Small intestine (tissue), 7 donors: ENCODE measurements at regions not wholly inside any gene's neighbourhood (a gene's known extent, or its start where the extent isn't known, plus 50 kb on each side); places are given as distances from the start of the nearest gene placed in this dataset.

Source experiments
- DNase-seq, 2 donors: peaks; one replicate each; pipeline versions ENCODE4 v3.0.0 to v3.0.0-alpha.2; 2013
- FAIRE-seq: peaks from 2 replicates; lab custom pipeline; 2012; peaks lifted over from hg19 to GRCh38; lab: Jason Lieb, UNC
- H3K27ac ChIP-seq, 3 donors: one replicate each; pipeline ENCODE4 v1.5.1; 2013; ENCODE audit warnings: low read length in 2 of 3, mild to moderate bottlenecking in 2 of 3, control low read depth in 1 of 3, inconsistent platforms in 1 of 3, low read depth in 1 of 3, moderate library complexity in 1 of 3
- H3K27me3 ChIP-seq, 3 donors: one replicate each; pipeline ENCODE4 v1.6.1; 2013; ENCODE audit warnings: low read length in 3 of 3, inconsistent platforms in 1 of 3; ENCODE audit not compliant: control insufficient read depth in 3 of 3, insufficient read depth in 3 of 3
- H3K36me3 ChIP-seq, 3 donors: one replicate each; pipeline ENCODE4 v1.6.1; 2013; ENCODE audit warnings: low read length in 3 of 3, inconsistent platforms in 1 of 3, low read depth in 1 of 3, mild to moderate bottlenecking in 1 of 3, moderate library complexity in 1 of 3; ENCODE audit not compliant: control insufficient read depth in 3 of 3, insufficient read depth in 2 of 3
- H3K4me1 ChIP-seq, 3 donors: one replicate each; pipeline ENCODE4 v1.6.1; 2013; ENCODE audit warnings: low read length in 2 of 3, inconsistent platforms in 1 of 3, low read depth in 1 of 3, mild to moderate bottlenecking in 1 of 3, moderate library complexity in 1 of 3; ENCODE audit not compliant: control insufficient read depth in 3 of 3, insufficient read depth in 2 of 3
- H3K4me3 ChIP-seq, 3 donors: one replicate each; pipeline ENCODE4 v1.5.1; 2013; ENCODE audit warnings: low read length in 3 of 3, control low read depth in 1 of 3, inconsistent platforms in 1 of 3, low read depth in 1 of 3, mild to moderate bottlenecking in 1 of 3, moderate library complexity in 1 of 3
- H3K9me3 ChIP-seq, 2 donors: one replicate each; pipeline ENCODE4 v1.6.1; 2013; ENCODE audit warnings: low read depth in 1 of 2, low read length in 1 of 2; ENCODE audit not compliant: control insufficient read depth in 2 of 2, insufficient read depth in 1 of 2
- WGBS, 3 donors: extraction: QIAGEN DNeasy Blood & Tissue Kit; methylation state at CpG; one replicate each; pipeline ENCODE4 v1.1.7; 2013; 5-methylcytosine and 5-hydroxymethylcytosine counted together
- donor health status: healthy with polysubstance abuse.
- donor health status: control.
- donor health status: control.
- donor health status: Bipolar disorder and iron deficiency.
- donor health status: healthy.

GRCh38 chr1:200471739-200472138 is 61.9 kb upstream of the ZNF281 start:
- no peaks in the 10 kb centered on the region for H3K9me3 ChIP-seq
- peaks cover 0 to 3% (median 0%) of the 10 kb centered on the region in 3 donors for H3K4me1 ChIP-seq
- no peak overlapping the region for H3K4me3 ChIP-seq
- FAIRE-seq = no peak
- H3K36me3 ChIP-seq = no peaks in the 10 kb centered on the region
- WGBS, 3 donors = 38 to 76% (median 45%) methylated on average over 2 of the region's 2 CpGs
- H3K27me3 ChIP-seq = no peaks in the 10 kb centered on the region
- H3K27ac ChIP-seq = no peak overlapping the region
- DNase-seq = no peak

DNA sequence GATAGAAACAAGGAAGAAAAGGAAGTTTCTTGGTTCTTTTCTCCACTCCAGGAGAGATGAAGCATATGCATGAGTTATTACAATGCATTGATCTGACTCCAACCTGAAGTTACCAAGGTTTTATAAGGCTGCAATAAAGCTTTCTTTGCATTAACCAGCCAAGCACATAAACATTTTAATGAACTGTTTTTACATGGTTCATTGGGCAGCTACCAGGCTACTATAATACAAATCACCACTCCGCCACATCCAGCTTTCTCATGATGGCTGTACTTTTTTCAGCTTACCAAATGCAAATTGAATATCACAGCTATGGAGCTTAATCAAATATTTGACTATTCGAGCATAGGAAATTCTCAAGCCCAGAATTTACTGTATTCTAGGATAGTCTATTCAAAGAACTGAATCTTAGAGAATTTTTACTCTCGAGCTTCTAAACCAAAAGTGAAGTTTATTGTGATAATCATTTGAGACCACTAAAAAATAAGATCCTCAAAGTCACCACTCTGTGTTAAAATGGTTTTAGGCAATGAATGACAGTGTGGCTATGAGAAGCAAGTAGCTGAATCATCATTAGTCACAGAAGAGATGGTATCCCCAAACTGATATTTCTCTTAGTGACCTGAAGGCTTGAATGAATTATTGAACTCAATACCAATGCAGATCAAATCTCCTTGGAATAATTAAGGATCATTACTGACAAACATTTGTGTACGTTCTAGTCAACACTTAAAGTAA is 58.6 kb upstream of the ZNF281 start:
- H3K4me1 ChIP-seq = peaks cover 0 to 5% (median 3%) of the 10 kb centered on the region in 3 donors
- FAIRE-seq = no peak

DNA sequence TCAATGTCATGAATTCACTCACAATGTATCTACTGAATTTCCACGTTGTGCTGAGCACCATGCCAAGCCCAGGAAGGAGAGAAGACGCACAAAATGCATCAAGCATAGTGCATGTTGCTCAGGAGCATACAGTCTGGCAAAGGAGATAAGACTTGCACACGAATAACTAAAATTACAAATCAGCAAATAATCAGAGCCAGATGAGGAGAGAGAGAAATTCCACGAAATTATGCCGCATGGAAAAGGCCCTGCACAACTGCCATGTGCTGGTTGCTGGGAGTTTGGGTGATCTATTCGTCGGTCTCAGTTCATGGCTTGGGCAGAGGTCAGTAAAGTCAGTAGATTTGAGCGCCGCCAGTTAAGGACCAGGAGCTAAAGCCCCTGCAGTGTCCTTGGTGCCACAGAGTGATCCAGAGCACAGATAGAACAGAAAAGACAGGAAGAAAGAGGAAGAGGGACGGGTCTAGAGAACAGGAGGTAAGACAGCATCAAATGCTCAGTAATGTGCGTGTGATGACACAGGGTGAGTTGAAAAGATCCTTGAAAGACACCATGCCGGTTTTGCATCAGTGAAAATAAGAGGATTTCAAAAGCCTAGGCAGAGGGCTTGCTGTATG is 55.1 kb upstream of the ZNF281 start:
- Histone ChIP-seq H3K36me3 (no peaks in the 10 kb centered on the region), H3K4me3 (no peak overlapping the region), H3K4me1 (peaks cover 0 to 5% (median 0%) of the 10 kb centered on the region in 3 donors), H3K27me3 (no peaks in the 10 kb centered on the region), H3K27ac (no peak overlapping the region), H3K9me3 (no peaks in the 10 kb centered on the region)
- FAIRE-seq = no peak
- no peak for DNase-seq
- WGBS, 3 donors = 79 to 82% (median 80%) methylated on average over 12 of the region's 12 CpGs

More for the DNA sequence above, 58.6 kb upstream of the ZNF281 start:
- no peaks in the 10 kb centered on the region for H3K36me3 ChIP-seq
- DNase-seq = no peak
- no peaks in the 10 kb centered on the region for H3K27me3 ChIP-seq
- no peaks in the 10 kb centered on the region for H3K9me3 ChIP-seq
- WGBS, 3 donors = 89 to 91% (median 91%) methylated on average over 4 of the region's 4 CpGs
- H3K4me3 ChIP-seq = no peak overlapping the region
- H3K27ac ChIP-seq = no peak overlapping the region
